Anterior cingulate cortex (tissue), 58 donors: ENCODE measurements at regions not wholly inside any gene's neighbourhood (a gene's known extent, or its start where the extent isn't known, plus 50 kb on each side); places are given as distances from the start of the nearest gene placed in this dataset.

Experiments
- DNase-seq, 58 donors: peaks; one replicate each; lab custom pipeline; 2025; lab: John Stamatoyannopoulos, UW

DNA sequence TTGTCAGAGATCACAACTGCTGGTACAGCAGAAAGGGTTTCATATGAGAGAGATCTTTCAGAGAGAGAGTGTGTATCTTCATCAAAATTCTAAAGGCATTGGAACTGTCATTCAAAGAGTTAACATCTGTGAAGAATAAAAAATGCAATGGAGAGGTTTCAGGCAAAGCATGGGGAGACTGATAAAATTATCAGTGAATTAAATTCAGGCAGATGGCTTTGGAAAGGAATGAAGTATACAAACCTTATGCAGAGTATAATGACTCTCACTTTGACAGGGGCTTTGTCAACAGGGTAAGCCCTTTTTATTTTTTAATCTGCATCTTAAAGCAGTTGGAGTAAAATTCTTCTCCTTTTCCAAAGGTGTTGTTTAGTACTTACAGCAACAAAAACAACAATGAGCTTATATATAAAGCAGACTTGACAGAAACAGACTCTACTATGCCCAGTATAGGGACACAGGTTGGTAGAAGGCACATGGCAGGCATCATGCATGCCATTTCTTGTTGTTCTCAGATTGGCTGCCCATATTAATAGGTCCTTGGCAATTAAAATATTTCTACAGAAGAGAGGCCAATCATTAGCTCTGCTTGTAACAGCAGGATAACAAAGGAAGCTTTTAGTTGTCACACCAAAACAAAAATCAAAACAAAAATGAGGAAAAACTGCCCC, 54.9 kb upstream of the NXPH1 start:
- peak in 1 of 58 donors; percentile 3 for DNase-seq

DNA sequence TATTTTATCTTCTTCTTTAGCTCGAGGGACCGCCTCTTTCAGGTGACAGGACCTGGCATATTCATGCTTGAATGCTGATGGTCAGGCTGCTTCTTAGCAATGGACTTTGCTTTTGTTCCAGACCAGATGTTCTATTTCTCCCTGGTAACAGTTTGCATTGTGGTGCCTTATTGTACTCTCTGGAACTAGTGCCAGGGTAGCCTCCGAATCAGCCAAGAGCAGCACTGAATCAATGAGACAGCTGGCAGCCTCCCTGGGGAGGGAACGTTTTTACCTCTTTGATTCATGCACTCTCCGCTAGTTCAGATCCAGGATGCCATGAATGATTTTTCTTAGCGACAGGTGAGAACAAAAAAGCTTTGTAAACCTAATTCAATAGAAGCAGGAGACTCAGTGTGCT, 54.1 kb upstream of the NXPH1 start:
- DNase-seq: peak in 39 of 58 donors; percentile 1 to 81 (median 36)

DNA sequence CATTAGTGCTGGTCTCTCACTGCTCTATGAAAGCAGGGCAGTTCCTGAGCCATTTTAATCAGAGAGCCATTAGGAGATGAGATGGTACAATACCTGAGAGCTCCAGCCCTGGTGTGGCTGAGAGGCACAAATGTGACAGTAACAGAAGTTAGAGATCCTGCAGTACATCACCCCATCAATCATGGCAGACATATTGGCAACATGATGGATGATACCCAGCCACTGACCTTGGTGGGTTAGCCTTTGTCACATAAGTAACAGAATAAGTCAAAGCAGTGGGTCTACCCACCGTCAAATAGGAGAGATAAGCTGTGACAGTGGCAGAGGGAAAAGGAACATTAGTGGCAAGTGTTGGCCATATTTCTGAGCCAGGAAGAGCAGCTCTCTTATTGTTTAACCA, 53.3 kb upstream of the NXPH1 start:
- DNase-seq: no peak

DNA sequence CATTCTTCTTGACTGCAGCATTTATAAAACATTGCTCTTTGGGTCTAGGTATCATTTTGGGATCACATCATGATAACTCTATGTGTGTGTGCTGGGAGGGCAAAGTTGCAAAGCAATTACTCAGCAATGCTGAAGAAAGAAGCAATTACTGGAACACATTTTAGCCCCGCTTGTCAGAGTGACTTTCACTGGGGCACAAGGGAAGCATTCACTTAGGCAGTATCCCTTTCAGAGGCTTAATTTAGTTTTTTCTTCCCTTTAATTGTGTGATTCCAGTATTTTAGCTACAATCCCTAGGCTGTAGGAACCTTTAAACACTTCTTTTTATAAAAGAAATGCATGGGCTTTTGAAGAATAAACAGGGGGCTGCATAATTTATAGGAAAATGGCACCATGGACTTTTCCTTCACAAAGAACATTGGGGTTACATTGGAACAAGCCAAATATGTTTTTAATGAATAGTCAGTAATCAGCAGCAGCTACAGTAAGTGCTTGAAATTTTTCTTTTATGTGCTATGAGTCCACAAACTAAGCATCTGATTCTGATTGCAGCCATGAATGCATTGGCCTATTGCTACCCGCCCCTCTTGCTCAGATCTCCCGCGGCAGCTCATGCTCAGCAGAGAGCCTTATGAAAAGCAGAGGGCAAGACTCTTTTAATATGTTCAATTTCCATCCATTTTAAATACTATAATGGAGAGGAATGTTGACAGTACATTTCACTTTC, 51.2 kb upstream of the NXPH1 start:
- DNase-seq: peak in 1 of 58 donors; percentile 5
